HS-5 (cell line): ENCODE measurements at regions not wholly inside any gene's neighbourhood (a gene's known extent, or its start where the extent isn't known, plus 50 kb on each side); places are given as distances from the start of the nearest gene placed in this dataset.

ENCODE experiments used
- DNase-seq: peaks from one replicate; pipeline ENCODE4 v3.0.0-alpha.2; 2012; ENCODE audit warnings: low read depth

DNA sequence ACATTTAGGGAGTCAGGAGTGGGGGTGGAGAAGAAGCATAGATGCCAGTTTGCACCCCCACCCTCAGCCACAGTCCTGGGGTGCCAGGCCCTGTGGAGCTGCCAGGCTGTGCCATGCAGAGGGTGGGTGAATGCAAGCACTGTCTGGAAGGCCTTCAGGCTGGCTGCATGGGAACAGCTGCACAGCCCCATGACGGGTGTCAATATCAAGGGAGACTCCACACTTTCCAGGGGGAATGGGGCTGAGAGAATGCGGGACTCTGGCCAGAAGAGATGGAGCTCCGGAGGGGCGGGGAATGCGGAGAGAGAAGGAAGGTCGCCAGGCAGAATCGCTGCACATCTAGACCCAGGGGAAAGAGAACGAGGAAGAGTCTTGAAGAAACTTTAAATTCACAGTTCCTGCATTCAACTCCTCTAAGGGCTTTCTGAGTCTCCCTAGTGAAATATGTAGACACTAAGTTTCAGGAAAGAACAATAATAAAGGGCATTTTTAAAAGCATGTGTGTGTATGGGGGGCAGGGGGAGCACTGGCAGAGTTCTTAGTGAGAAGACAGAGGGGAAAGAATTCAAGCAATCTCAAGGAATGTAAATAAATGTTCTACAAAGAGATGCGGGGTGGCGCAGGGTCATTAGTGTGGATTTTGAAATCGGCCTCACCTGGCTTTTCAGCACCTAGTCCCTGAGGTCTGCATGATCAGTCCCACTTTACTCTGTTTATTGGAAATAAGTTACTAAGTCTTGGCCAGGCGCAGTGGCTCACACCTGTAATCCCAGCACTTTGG, 59.1 kb downstream of the BOD1 start:
- no peak for DNase-seq

DNA sequence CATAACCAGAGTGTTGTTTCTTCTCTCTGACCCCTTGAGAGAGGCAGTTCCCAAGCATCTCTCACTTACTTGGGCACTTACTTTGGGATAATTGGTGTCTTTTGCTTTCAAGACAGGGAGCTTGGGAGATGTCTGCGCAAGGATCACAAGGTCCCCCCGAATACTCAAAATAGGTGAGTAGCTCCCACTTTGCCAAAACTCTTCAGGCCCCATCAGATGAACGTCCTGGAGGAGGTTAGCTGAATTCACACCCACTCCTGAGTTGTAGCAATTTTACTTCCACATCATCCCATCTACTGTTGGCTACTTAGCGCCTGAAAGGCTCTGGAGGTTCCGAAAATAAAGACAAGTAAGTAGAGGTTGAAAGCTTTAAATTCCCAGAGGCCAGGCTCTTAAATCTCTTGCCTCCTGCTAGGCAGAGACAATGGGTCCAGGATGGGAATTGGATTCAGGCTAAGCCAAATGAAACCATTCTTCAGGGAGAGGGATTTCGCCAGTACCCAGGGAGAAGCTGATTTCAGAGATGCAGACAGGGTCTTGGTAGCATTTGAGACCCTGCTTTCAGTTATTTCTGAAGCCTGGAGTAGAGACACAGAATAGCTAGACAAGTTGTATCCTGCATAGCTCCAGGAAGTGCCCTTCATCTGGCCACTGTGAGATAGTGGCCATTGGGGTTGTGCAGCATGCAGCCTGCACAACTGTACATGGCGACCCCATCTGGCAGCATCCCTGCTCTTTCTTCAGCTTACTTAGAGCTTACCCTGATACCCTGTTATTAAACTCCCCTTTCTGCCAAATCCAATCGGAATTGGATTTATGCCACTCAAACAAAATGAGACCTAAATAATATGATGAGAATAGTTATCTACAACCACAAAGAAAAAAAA, 60.1 kb downstream of the BOD1 start:
- no peak for DNase-seq

DNA sequence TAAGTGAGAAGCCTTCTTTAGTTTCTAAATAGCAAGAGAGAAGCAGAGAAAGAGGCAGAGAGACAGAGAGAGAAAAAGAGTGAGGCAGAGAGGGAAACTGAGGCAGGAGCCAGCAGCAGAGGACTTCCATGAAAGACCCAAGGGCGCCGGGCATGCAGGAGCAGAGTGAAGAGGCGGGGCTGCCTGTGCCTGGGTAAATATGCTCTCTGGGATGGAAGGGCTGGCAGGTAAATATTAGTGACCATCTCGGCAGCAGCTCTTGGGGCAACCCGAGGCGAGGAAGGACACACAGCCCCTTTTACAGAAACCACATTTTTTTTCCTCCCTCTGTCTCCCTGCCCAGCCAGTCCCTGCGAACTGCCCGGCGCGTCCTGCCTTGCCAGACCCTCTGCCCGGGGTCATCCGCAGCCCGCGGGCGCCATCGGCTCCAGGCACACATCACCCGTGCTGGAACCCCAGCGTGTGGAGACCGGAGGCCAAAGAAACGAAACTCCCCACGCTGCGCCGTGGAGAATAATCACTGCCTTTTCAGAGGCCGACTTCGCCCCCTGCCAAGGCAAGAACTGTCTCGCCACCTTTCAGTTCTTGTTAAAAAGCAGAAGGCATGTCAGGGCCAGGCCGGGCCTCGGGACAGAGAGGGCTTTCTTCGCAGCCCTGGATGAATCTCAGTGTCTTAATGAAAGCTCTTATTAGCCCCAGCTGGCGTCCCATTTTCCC, 61.3 kb downstream of the BOD1 start:
- DNase-seq = no peak

DNA sequence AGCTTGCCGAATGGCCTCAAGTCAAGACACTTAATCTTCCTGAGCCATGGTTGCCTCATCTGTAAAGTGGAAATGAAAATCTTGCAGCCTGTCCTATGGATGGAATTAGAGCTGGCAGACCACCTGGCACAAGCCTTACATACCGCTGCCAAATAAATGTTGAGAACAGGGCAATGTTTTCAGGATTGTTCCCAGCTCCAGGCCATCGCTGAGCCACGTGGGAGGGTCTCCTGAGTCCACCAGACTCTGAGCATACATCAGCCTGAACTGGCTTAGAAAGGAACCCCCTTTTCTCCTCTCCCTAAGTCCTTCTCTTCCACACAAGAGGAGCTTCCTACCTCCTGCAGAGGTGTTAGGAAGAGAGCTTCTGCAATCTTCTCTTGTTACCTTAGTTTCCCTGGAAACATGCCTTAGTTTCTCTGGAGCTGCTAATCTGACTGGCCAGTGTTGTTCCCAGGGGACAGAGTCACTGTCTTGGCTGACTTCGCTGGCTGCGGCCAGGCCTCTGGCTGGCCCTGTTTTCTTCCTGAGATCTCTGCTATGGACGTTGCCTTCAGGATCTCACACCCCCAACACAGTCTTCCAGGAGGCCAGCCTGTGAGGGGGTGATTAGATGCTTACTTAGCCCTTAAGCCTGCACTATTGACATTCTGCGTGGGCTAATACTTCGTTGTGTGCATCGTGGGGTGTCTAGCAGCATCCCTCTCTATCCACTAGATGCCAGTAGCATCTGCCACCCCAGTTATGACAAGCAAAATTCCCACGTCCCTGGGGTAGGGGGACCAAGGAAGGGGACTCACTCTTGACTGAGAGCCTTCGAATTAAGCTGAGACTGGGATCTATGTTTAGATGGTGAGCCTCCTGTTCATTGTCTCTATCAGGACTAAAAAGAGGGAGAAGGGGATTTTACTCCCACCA, 62.2 kb downstream of the BOD1 start:
- DNase-seq = no peak

DNA sequence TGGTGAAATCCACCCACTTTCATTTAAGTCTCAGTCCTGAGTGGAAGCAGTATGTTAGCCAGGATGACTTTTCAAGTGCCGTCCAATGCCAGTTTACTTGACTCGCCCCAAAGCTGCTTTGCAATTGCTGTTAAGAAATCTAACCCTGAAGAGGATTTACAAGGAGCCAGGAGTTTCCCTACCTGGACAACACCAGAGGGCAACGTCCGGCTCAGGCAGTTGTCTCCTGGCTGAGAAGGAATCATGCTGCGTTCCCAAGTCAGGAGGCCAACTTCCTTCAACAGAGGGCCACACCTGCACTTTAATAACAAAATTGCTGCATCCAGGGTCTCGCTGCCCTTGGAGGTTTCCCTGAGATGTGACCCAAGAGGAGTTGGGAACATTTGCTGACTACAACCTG, 65.8 kb downstream of the BOD1 start:
- DNase-seq = no peak

DNA sequence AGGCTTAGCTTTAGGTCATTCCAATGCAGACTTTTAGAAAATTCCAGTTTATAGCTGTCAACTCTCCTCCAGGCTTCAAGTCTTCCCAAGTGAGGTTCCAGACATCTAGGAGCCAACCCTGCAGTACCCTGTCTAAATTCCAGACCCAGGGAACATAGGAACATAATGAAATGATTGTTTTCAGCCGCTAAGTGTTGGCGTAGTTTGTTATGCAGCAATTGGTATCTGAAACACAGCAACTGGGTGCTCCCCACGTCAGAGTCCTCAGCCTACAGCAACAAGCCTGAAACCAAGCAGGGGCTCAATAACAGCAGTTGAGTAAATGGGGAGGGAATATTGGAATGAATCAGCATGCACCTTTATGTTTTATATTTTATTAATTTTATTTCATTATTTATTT, 66.8 kb downstream of the BOD1 start:
- no peak for DNase-seq

DNA sequence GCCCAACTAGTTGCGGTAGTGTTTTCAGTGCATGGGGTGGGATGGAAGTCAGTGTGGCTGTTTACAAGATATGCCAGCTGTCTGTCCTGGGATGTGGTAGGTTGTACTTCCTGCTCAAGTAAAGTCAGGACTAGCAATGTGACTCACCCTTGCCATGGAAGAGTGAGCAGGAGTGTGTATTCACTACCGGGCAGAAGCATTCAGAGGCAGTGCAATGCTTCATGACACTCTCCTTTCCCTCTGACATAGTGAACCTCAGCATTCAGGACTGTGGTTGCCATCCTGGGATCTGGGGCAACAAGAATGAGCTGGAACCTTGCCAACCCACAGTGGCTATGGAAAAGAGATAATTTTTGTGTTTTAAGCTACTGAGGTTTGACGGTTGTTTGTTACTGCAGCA, 68.9 kb downstream of the BOD1 start:
- no peak for DNase-seq

DNA sequence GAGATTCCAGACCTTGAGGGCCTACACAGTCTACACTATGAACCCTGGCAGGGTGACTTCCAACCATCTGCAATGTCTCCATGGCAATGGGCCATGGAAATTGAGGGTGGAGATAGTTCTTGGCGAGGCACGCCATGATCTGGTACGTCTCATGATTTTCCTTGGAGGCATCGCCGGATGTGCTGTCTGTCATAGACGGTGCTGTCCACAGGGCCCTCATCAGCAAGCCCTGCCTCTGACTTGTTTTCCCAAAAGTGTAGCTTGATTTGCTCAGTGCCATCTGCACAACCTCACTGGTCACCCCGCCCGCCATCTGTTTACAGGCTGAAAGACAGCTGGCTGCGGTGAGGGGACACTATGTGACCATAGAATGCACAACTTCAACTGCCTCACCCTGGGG, 73.5 kb downstream of the BOD1 start:
- no peak for DNase-seq

DNA sequence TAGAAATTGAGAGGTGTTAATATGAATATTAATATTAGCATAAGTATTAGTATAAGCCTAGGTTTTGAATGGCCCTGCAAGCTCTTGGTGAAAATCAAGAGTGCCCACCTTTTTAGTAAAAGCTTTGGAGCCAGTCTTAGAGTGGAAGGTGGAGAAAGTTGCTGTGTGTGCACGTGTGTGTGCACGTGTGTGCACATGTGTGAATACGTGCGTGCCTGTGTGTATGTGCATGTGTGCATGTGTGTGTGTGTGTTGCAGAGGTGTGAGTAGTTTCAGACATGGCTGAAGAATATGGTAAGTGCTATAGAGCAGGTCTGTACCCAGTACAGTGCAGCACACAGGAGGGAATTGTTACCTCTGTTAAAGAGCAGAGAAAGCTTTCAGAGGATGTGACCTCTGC, 74.3 kb downstream of the BOD1 start:
- DNase-seq = no peak

DNA sequence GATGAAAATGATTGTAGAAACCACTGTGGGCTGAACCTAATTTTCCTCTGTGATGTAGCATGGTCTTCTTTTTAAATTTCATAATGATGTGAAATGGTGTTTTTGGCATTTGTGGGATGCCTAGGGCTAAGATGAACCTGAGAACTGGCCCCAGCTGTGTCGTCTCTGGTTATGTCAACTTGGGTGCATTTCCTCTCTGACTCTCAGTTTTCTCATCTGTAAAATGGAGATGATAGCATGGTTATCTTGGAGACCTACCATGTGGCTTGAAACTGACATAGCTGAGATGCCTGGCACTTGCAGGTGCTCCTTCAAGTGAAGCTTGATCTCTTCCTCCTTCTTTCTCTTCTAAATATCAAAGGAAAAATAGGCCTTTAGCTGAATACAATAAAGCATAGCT, 77.8 kb downstream of the BOD1 start:
- DNase-seq = no peak

DNA sequence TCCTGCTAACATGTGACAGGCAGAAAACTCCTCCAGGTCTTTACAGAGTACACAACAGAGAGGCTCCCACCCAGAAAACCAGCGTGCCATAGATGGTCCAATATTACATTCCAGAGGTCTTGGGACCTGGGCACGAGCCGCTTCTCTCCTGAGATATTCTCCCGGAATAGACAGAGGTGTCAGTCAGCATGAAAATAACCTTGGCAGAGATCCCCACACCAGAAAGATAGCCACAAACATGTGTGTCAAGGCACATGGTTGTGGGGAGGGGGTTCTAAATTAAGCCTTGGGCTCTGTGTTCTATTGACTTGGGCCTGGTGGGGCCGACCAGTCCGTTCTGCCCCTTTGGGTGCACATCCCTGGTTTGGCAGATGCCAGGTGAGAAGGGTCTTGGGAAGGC, 78.4 kb downstream of the BOD1 start:
- no peak for DNase-seq

DNA sequence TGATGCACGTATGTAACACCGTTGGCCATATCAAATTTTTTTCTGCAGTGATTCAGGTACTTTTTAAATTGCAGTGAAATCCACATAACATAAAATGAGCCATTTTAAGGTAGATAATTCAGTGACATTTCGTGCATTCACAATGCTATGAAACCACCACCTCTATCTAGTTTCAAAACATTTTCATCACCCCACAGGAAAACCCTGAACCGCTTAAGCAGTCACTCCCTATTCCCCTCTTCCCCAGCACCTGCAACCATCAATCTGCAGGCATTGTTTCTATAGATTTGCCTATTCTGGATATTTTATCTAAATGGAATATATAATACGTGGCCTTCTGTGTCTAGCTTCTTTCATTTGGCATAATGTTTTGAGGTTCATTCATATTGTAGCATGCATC, 79.2 kb downstream of the BOD1 start:
- DNase-seq = no peak

DNA sequence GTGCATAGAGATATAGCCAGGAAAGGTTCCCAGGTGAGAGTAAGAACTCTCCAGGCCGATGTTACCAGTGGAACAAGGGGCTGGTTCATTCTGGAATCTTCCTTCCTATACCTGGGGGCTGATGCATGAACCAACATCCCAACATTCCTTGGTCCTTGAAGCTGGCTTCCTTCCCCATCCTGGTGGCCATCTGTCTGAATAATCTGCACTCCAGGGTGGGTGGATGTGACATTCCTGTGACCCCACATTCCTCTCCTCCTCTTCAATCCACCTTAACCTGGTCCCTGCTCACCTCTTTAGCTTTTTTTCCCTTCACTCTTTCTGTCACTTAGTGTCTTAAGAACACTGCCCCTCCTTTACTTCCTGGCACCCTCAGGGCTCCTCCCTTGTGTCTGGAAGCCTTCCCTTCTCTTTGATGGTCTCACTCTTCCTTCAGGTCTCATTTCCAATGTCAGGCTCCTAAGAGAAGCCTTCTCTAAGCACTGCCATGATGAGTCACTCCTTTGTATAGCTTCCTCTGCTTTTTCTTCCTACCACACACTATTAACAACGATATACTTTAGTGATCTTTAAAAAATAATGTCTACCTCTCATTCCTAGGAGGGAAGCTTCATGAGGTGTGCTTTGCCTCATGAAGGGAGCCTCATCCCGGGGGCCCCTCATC, 80.3 kb downstream of the BOD1 start:
- DNase-seq = no peak

DNA sequence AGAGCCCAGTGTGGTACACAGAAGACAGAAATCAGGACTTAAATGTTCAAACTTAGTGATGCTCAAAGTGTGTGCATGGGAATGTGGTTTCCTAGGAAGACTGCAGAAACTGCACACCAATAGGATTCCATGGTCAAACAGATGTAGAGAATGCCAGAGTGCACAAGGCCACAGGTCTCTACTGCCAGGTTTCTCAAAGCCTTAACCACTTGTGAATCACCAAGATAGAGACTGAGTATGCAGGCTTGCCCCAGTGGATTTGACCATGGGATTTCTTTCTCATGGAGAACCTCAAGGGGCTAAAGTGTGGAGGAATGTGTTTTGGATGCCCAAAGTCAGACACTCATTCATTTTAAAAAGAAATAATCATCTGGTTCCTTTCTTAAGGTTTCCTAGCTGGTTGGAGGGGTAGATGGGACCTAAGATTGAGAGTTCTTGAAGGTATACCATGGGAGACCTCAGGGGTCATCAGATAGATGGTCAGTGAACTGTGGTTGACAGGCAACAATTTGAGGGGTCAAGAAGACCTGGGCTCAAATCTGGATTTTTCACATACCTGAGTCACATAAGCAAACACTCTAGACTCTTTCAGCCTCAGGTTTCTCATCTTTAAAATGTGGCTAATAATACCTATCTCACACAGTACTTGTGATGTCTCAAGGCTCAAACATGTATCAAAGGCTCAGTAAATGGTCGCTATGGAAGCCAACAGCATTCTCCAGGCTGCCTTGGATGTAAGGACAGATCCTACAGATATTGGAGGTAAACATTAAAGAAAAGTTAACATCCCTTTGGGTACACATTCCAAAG, 81.1 kb downstream of the BOD1 start:
- DNase-seq = no peak

DNA sequence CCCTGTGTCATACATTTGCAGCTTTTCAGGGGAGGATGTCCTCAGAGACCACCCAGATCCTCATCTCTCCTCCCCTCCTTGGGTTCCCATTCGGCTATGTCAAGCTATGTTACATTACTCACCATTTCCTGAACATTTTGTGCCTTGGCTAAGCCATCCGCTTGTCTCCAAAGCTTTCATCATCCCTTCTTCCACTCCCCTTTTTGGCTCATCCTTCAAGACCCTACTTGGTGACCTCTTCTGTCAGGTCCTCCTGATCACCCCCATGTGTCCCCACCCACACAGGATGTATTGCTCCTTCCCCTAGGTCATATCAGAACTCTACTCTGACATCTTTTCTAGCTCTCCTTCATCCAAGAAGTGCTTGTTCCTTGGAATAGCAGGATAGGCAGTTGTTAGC, 81.8 kb downstream of the BOD1 start:
- DNase-seq = no peak

DNA sequence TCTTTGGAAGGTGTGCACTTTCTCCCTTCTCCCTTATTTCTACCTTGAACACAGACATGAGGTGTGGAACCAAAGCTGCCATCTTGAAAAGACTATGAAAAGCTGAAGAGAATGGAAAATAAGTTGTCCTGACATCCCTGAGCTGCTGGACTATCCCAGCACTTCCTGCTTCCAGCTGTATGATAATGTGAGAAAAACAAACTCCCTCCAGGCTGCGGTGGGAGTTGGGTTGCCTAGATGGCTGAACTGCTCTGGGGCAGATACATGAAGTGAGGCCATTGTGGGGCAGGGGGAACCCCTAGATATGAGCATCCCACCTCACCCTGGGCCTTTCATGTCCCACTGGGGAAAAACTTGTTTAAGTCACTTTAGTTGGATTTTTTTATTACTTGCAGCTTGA, 82.4 kb downstream of the BOD1 start:
- no peak for DNase-seq

DNA sequence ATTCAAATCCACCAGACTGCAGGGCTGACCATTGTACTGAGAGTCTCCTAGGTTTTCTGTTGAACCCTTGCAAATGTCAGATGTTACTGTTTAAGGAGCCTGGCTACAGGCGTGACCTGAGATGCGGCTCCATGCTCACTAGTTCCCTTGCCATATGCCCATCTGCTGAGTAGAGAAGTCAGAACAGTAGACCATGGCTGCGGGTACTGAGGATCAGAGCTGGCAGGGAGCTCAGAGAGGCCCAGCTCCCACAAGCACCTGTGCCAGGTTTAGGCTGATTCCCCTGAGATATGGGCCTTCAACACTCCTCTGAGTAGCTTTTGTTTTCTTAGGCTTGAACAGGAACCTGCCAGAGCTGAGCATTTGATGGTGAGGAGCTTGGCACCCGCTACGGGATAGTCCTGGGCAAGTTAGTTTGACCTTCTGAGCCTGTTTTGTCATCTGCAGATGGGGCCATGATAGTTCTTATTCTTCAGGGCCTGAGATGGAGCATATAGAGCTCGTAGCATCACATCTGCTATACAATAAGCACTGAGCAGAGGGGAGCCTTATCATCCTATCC, 83.7 kb downstream of the BOD1 start:
- no peak for DNase-seq

DNA sequence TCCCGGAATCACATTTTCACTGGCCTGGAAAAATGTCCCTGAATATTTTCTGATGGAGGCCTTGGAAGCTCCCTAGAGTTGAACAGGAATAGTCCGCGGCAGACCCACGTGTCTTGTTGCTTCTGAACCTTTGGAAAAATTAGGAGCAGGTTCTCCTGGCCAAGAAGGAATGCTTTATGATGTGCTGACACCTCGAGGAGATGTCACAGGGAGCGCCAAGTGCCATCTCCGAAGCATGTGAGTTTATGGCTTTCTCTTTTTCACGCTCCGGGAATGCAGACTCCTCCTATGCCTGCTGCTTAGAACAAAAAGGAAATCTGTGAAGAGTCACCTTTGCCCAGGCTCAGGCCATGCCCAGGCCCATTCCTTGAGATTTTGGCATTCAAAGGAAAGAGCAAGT, 84.6 kb downstream of the BOD1 start:
- no peak for DNase-seq

DNA sequence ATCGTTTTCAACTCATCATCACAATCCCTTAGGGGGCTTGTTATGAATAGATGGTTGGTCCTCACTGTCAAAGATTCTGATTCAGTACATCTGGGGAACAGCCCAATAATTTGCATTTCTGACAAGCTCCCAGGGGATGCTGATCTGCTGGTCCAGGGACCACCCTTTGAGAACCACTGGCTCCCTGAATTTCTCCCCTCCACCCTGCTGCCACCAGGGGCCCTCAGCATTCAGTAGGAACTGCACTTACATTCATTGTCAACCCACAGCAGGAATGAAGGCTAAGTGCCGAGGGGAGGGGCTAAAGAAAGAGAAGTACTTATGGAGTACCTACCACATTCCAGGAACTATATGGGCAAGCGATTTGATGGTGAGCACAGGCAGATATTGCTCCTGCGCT, 85.9 kb downstream of the BOD1 start:
- DNase-seq = no peak

DNA sequence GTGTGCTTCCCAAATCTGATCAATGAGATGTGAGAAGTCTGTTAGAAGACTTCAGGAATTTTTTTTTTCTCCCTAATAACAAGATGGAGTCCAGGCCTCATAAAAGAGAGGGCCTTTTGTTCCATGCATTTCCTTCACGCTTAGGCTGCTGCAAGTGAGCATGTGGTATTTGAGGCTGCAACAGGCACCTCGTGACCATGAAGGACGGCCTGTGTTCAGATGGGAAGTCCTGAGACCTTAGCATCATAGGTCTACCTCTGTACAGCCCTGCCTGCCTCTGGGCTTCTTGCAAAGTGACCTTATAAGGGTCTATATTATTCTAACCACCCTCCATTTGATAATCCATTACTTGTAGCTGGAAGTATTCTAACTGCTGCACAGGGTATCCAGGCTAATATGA, 86.6 kb downstream of the BOD1 start:
- DNase-seq = no peak
